NCI-H524 treated with DMSO at 0.1 percent for 48 hours (cell line): ENCODE measurements at regions not wholly inside any gene's neighbourhood (a gene's known extent, or its start where the extent isn't known, plus 50 kb on each side); places are given as distances from the start of the nearest gene placed in this dataset.
A peak's percentile ranks its signal among the peaks of the same experiment; 100 is the strongest.

Experiments used
- DNase-seq: peaks from one replicate; lab custom pipeline; 2025; lab: John Stamatoyannopoulos, UW

DNA sequence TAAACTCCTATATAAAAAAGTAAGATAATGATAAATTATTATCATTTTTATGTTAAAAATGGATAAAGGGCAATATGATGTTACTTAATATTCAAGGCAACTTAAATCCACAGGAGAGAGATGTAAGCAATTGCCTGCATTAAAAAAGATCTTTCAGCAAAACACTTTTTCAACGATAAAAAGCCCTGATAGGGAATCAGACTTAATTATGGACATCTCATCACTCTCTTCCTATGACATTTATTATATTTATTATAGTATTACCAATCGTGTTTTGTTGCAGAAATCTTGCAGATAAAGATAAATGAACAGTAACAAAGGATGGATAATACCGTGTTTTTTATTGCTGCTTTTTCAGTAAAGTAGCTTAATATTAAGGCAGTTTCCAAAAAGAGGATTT lies 178.5 kb downstream of the SH2D1A start:
- DNase-seq, result no peak

DNA sequence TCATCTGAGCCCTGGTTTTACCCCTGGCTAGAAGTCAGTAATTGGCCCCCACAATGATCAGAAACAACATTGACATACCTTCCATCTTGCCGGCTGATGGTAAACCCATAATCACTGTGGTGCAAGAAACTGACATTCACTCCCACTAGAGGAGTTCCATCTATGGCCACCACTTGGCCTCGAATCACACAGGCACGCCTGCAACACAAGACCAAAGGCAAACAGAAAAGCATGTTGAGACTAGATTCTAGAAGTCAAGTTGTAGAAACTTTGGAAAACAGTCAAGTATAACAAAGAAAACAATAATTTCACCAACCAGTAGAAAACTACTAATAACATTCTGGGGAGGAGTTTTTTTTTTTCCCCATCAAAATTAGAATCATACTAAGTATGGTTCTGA lies 183.4 kb downstream of the SH2D1A start:
- no peak for DNase-seq

DNA sequence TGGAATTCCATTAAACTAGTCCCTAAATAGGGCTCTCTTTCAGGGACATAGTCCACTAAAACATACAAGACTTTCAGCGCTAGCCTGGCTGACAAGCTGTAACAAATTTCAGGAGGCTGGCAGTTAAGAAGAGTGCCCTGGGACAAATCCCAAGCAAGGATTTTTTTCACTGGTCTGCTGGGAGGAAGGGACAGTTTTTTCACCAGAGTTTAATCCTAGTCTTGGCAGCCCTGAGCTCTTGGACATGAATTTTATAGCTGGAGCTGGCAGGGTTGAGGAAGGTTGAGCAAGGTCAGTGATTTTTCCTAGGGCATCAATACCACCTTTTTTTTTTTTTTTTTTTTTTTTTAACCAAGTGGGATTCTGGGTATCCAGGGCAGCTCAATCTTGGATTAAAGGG lies 184.4 kb downstream of the SH2D1A start:
- DNase-seq, result no peak

DNA sequence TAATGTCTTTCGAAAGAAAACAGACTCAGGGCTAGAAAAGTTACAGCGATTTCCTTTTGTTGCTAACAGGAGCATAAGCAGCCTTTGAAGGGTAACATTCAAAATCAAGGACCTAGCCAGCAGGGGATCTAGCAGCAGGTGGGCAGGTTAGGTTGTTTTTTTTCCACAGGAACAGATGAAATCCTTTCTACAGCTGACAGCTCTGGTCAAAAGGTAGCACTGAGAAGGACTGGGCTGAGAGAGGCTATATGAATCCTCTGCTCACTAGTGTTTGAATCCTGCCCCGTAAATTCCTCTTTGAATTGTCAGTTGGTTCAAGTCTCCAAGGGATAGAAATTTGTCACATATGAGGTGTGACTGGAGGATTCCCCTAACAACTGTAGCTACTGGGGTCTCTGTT lies 188.2 kb downstream of the SH2D1A start:
- no peak for DNase-seq

DNA sequence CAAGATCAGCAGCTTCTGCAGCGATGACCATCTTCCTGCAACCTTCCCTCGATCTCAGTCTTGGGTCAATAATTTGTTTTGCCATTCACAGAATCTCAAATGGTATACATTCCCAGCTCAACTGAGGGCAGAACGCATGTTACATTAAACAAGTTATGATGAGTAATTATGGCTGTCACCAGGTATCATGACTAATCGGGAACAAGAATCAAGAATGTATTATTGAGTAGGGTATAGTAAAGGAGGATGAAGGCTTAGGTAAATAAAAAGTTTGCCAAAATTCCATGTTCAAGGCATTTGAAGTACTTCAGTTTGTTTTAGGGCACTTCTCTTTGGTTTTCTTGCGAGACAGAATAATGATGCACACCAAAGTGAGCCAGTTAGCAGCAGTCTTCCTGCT lies 194.1 kb downstream of the SH2D1A start:
- DNase-seq, result no peak

DNA sequence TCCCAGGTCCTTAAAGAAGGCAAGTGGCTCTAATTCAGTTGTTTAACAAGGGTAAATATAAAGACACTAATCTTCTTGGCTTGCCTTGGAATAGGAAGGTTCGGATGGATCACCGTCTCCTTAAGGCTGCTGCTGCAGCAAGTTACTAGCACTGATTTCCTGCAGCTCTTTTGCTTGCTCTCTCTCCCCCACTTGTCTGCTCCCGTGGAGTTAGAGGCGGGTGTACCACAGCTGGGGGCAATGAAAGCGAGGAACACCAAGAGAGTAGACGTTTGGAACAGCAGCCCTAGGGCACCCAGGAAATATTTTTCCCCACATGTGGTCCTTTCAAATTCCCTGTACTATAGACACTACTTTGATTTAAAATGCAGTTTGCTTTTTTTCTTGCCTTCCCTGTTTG lies 202.2 kb downstream of the SH2D1A start:
- DNase-seq, result peak; percentile 58

DNA sequence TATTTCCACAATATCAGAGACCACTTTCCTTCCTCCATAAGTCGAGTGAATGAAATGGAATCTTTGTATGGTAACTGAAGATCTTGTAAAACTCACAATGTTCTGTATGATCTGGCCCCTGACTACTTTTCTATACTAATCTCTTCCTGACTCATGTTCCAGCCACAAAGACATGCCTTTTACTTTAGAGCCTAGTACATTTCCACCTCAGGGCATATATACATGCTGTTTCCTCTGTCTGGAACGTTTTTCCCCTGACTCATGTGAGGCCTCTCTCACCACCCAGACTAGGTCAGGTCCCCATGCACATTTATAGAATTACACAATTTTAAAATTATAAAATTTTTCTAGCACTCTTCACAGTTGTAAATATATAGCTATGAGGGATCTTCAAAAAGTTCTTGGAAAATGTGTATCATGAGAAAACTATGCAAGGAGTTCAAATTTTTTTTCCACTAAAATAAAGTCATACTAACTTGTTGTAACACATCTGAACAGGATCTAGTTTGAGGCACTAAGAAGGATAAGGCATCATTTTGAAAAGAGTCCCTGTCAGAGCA lies 208.8 kb downstream of the SH2D1A start:
- no peak for DNase-seq

DNA sequence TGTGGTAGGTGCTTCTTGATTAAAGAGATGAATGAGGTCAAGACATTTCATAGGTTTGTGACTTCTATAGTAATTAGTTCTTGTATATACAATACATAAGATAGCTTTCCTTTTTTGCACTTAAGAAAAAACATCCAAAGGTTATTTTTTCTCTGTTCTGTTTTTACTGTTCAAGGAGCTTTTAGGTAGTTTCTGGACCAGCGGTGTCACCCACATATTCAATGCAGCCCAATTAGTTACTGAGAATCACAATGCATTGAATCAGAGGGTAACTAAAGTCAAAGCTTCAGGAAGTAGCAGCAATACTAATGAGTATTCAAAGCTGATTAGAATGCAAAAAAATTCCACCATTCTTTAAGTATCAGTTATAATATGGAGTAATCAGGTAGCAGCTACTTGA lies 211.6 kb downstream of the SH2D1A start:
- no peak for DNase-seq

DNA sequence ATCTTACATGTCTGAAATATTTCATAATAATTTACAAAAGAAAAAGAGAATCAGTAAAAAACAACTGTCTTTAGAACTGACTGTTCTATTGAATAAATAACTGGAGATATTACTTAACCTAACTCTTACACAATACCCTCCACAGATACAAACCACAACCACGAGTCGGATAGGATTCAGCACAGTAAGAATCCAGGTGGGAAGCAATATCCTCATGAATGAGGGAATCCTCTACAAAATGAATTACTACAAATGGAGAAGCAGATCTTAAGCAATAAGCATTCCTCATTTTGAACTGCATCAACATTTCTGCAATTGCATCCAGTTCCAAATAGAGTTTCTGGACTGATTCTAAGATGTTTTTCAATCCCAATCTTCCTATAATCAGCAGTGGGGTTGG lies 227.1 kb downstream of the SH2D1A start:
- DNase-seq, result no peak

DNA sequence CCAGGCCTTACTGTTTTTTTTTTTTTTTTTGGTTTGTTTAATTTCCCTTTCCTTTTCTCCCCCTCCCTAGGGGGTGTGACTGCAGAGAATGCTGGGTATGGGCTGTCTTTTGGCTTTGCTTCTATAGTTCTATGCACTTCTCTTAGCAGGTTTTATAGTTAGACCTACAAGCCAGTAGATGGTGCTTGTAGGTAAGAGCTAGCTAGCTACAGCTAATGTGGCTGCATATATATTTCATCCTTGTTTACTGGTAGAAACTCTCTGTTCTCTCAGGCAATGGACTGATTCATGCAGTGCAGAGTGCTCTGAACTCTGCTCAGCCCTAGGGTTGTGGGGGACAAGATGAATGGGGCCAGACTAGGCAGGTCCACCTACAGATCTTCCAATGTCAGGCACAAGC lies 246.4 kb downstream of the SH2D1A start:
- no peak for DNase-seq

DNA sequence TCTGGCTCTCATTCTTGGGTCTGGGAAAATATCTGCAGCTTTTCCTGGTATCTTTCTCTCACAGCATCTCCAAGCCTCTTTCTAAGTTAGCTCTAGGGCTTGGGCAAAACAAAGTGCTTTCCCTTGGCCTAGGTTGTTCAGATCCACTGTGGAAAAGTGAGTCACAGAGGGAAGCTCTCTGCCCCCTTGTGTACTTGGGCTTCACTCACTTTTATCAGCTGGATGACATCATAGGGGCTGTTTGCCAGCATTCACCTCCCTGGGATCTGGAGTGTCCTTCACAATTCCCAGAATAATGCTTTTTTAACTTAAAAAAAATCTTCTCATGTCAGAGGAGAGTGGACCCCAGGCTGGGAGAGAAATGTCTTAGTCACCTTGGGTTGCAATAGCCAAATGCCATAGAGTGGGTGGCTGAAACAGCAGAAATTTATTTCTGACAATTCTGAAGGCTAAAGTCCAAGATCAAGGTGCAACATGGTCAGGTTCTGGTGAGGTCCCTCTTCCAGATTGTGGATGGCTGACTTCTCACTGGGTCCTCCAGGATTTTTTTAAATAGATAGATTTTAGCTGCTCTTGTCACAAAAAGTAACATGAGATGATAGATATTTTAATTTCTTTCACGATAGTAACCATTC lies 247.8 kb downstream of the SH2D1A start:
- no peak for DNase-seq

DNA sequence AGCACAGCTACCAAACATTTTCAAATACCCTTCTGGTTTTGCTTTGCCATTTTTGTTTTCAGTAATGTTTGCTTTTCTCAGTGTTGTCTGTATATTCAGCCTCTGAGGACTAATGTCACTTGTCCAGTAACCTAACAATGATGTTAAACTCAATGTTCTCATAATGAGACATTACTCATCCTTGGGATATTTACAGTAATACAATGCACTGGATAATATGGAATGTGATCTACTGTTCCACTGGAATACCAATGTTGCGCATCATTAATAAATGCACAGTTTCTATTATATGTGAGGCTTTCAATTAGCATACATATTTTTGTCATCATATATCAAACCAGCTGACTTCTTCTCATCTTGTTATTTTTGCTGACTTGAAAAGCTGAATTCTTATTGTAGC lies 259.1 kb downstream of the SH2D1A start:
- no peak for DNase-seq

DNA sequence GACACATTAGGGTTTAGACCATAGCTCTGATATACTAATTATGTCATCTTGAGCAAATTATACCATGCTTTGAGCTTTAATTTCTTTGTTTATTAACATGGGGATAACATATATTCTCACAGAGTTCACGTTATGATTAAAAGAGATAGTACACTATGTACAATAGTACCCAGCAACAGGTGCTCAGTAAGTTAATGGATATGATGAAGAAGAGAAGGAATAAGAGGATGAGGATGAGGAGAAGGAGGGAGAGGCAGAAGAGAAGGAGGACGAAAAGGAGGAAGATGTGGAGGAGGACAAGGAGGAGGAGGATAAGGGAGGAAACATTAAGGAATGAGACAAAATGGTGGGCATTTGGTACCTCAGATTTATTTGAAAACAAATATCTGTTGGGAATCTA lies 260.4 kb downstream of the SH2D1A start:
- no peak for DNase-seq

DNA sequence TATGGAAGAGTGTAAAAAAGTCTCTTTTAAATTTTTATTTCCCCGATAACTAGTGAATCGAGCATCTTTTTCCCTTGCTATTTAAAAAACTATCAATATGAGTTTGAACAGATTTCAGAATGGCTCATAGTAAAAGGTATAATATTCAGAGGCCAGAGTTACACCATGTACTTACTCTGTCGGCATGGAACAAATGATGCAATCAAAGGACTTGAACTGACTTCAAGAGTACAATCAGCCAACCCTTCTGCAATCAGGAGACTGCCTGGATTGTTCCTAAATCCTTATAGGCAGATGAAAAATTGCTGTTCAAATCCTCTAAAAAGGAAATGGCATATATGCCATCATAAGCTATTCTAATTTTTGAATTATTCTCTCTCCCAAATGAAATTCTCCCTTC lies 273.3 kb downstream of the SH2D1A start:
- no peak for DNase-seq

DNA sequence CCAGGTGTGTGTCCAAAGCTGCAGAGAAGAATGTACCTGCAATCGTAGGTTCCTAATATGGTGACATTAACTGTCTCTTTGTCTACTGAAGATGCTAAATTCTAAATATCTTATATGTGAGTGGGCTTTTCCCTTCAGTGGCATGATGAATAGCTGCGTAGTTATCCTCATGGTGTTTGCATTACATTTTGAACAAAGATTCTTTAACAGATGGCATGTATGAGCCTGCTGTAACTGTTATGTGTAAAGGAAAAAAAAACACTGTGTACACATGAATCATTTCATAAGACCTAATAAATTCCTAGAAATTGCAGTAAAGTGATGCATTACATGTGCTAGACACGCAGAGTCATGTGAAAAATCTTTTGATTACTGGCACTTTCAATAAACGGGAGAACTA lies 288.0 kb downstream of the SH2D1A start:
- no peak for DNase-seq

DNA sequence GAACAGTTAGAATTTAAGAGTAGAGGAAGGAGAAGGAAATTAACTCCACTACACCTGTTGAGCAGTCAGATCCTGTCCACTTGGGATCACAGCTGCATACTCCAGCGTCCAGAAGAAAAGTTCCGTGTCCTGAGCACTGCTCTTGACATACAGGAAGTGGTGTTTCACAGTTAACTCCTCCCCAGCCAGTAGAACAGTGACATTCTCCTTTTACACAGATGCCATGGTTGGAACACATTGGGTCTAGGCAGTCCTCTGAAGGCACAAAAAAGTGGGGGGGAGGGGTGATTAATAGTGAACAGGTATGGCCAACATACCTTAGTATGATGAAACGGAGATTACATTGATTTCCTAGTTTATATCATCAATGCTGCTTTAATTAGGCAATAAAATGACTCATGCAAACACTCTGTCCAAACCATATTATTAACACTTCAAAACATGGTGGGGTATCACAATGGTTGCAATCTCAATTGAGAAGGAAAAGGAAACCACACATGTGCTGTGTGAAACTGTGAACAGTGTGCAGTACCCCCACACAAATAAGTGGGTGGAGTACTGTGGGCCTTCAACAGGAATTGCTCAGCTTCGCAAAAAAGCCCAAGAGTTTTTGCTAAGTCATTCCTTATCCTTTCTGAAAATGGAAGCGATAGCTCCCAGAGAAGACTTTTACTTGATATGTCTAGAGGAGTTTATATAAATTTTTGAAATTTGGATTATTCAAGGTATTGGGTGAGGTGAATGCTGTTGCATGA lies 295.6 kb downstream of the SH2D1A start:
- DNase-seq, result no peak

DNA sequence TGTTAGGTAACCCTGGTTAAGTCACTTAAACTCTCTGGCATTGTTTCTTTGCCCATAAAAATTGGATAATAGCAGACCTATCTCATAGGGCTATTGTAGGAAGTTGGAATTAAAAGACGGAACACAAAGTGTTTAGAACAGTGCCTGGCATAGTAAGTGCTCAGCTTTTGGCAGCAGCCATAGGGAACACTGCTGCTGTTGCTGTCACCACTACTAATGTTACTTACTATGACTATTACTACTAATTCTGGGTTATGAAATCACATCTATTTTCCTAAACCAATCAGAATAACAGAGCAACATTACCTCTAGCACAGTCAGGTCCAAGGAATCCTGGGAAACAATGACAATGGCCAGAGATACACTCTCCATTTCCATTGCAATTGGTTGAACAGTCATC lies 300.0 kb downstream of the SH2D1A start:
- DNase-seq, result no peak

DNA sequence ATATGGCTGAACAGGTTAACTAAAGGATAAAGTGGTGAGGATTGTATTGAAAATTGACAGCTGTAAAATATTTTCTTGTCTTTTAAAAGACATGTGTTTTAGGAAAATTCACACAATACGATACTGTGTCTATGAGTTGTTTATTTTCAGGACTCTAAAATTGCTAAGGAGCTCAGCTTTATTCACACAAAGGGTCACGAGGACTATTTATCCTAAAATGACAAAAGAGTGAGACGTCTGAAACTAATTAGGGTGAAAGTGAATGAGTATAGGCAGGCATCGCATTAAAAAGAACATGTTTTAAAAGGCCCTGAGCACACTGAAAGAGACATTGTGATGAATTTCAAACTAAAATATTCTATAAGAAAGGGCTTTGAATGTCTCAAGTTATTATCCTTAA lies 304.7 kb downstream of the SH2D1A start:
- DNase-seq, result no peak

DNA sequence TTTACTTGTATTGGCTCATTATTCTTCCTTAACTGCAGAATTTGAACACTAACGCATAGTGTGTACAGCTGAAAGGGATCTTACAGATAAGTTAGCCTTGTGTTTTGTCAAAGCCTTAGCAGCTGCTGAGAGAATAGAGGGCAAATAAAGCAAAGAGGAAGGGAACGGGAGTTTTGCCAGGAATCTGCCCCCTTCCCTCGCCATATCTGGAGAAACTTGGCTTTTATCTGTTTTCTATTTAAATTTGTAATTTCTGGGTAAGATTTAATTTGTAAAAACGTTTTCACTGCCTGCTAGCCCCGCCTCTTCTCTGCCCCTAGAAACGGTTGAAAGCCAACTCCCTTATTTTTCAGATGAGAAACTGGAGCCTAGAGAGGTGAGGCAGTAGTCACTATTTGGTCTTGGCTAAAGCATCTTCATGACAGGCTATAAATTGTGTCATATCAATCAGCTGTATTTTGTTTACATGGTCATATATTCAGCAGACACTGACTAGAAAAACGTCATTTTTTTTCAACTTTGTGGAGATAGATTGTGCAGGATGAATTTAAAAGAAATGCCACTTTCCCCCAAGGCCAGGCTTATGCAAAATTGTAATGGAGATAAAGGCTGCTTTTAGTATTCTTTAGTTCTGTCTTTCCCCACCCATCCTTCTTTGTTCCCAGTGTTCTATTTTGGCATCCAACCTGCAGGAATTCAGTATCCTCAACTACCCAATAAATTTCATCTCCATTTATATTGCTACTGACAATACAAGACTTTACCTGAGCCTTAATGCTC lies 319.4 kb downstream of the SH2D1A start:
- no peak for DNase-seq

DNA sequence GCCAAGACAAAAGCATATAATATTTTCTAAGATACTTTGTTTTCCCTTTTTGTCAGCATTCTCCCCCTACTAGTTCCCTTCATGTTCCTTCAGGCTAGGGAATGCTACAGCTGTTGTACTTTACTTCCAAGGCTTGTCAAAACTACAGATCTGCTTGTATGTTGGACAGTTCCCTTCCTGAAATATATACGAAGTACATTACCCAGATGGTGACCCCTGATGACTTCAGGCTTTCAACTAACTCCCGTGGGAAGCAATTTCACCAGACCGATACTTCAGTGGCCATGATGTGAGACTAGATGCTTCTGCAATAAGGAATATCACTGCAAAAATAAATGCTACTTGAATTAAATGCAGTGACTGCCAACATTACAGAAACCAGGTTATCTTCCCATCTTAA lies 332.8 kb downstream of the SH2D1A start:
- no peak for DNase-seq

DNA sequence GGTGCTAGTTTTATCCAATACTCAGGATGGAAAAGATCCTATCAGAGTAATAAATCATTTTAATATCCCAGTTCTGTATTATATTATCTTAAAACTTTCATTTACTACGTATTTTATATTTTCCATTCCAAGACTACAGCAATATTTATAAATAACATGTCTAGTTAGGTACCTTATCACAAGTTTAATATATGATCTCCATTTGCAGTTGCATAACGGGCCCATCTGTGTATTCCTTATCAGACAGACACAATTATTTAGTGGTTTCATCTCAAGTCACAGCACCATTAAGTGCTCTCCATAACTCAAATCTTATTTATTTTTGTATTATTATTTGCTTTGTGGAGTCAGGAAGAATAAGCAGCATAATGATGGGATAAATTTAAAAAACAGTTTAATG lies 333.9 kb downstream of the SH2D1A start:
- no peak for DNase-seq

DNA sequence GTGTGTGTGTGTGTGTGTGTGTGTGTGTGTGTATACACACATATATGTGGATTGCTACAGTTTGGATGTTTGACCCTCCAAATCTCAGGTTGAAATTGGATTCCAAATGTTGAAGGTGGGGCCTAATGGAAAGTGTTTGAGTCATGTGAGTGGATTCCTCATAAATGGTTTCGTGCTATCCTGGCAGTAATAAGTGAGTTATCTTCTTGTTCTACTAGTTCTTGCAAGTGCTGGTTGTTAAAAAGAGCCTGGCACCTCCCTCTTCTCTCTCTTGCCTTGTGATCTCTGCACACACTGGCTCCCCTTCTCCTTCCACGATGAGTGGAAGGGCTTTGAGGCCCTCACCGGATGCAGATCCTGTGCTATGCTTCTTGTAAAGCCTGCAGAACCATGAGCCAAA lies 344.1 kb downstream of the SH2D1A start:
- DNase-seq, result no peak

DNA sequence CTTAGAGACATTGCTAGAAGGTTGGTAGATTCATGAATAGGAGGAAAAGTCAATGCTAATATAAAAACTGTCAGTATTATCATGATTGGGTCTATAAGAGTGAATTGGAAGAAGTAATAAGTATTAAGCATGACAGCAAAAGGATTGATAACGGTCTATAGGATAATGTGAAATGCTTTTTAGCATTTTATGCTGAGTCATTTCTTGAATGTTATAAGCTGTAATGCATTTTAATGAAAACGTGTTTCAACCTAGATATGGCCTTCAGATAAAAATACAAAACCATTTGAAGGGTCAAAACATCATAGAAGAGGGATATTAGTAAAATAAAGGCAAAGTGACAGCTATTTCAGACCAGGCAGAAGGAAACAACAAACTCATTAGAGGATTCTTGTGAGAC lies 353.5 kb downstream of the SH2D1A start:
- DNase-seq, result no peak
